ENCODE measurements at regions not wholly inside any gene's neighbourhood (a gene's known extent, or its start where the extent isn't known, plus 50 kb on each side); places are given as distances from the start of the nearest gene placed in this dataset.
"Not testable (repeated sequence)": the region's sequence is repeated elsewhere in the genome, so short reads cannot be mapped to it uniquely, and the experiment has no call there.

DNA sequence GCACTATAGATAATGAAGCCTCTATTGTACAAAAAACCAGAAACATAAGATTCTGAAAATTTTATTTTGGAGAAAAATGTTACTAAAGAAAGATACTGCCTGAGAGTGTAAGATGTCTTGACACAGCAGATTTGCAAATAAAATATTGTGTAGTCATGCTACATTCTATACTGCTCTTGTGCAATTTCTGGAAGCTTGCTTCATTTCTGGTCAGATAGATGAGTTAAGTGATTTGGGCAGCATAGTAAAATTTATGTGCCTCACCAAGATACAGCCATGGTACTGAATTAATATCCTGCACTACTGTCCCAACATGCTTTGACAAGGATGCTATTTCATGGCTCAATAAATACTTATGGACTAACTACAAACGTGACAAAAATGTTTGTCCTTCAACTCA is 55.1 kb upstream of the STARD13 start:
- DNase-seq (ENCODE audit: low read depth, low spot score) = no peak

DNA sequence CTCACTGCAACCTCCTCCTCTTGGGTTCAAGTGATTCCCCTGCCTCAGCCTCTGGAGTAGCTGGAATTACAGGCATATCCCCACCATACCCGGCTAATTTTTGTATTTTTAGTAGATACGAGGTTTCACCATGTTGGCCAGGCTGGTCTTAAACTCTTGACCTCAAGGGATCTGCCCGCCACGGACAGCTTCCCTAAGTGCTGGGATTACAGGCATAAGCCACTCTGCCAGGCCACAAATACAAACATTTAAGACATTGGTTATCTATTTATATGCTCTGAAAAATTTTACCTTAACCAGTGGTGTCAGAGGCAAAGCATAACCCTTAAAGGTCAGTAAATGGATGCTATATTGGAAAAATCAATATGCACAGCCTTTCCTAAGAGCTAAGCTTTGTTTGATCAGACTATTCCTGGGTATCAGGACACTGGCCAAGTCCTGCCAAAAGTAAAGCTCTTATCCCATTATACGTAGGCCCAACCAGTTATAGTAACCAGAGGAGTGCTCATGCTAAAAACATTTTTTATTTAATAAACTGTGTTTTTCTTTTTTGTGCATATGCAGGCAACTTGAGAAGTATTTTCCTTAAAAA is 56.4 kb upstream of the STARD13 start:
- no peak for DNase-seq (ENCODE audit: low read depth, low spot score)

DNA sequence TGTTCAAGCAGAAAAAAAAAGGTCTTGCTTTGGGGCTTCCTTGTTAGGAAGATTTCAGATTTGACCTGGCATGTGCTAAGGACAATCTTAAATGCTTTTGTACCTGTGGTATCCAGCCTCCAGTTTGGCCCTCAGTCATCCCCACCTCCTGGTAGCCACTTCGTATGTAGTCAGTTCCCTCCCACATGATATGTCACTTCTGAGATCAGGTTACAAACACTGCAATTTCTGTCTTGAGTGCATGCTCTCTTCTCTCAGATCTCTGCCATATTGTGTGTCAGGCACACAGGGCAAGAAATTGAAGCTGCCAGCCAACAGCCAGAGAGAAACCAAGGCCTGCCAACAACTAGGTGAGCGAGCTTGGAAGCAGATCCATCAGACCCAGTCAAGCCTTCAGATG is 60.3 kb upstream of the STARD13 start:
- no peak for DNase-seq (ENCODE audit: low read depth, low spot score)

DNA sequence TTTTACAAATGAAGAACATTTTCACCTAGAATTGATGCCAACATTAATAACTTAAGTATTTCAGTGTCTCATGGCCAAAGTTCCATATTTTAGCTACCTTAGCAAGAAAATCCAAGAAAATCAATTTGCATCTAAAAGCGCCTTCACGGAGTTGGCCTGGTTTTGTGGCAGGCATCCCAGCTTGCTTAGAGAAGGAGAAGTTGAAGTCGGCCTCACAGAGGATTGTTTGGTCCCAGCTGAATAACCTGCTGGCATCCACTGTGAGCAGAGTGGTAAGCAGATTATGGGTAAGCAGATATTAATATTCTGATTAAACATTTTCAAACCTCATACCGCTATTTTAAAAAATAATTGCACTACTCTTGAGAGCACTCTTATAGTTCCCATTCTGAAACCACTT is 62.3 kb upstream of the STARD13 start:
- no peak for DNase-seq (ENCODE audit: low read depth, low spot score)

DNA sequence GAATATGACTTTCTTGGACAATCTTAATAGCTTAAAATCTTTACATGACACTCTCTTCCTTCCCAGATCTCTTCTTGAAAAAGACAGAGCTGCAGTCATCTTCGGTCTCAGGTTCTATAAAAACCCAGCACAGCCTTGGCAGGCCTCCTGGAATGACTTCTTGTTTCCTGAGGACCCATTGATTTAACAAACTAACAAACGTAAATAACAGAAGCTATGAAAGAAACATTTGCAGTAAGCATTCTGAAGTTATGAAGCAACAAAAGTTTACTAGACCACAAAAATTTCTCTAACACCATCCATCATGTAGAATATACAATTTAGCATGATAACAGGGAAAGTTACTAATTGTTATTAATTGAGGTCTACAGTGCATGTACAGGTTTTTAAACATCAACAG is 62.8 kb upstream of the STARD13 start:
- DNase-seq (ENCODE audit: low read depth, low spot score) = no peak

DNA sequence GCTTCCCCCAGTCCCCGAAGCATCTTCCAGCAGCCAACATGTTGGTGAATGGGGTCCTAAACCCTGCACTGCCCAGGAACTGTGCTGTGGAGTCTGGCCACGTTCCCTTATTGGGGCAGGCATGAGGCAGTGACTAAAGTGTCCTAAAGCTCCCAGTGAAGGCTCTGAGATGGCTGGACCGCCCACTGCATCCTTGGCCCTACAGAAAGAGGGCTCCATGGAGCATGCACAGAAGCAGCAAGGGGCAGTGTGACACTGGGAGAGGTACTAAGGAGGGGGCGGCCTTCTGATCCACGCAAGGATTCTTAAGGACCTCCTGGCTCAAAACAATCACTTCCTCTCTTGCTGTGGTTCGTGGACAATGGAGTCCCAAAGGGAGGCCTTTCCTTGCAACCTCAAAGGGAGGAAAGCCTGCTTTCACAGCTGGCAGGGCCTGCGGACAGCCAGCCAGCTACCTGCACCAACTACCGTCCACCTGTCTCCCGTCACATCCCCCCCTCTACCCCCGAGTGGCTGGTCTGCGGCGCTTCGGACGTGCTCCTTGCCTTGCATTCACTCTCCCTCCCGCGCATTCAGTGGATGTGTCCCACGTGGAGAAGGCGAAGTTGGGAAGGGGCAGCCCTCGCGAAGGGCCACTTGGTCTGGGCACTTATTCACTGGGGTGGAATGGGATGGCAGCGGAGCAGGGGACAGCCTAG is 63.9 kb upstream of the STARD13 start:
- no peak for DNase-seq (ENCODE audit: low read depth, low spot score)

DNA sequence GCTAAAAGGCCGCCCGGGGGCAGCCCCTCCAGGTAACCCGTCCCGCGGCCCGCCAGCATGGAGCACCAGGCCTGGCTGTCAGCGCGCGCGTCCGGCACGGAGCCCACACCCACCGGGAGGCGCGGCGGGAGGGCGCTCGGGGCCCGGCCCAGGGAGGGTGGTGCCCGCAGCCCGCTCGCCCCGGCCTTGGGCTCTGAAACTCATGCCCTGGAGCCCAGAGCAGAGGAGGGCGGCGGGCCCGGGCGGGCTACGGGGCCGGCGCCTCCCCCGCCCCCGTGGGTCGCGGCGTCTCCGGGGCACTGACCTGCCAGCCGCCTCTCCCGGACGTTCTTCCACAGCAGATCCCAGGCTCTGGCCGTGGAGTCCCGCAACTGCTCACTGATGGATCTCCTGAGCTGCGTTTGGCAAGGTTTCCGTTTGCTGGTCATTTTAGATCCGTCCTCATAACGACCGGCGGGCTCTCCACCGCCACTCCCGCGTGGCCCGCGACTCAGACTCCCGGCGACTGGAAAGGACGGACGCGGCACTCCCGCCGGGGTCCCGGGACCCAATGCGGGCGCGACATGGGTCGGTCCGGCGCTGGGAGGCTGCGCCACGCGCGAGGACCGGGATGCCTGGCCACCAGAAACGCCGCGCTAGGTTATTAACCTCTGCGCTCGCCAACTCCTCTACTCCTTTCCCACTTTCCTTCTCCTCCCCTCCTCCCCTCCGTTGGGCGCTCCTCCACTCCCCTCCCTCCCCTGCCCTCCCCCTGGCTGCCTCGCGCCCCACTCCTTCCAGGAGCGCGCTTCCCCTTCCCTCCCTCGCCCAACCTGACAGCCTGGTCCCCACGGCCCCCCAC is 64.7 kb upstream of the STARD13 start:
- no peak for DNase-seq (ENCODE audit: low read depth, low spot score)

DNA sequence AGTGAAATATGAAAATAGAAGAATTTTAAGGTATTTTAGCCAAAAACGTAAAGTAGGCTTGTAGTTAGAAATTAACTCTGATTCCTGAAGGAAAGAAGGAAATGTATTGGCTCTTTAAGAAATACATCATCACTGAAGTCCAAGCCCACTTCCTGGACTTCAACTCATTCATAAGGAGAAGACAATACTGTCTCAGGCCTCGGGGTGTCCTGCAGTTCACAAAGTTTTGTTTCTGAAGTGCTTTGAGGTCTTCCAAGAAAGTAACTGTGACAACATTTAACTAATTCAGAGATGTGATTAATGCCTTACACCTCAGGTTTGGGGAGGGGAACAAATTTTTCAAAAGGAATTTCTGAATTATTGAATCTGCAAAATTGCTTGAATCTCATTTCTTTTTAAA is 65.8 kb upstream of the STARD13 start:
- DNase-seq (ENCODE audit: low read depth, low spot score) = no peak

DNA sequence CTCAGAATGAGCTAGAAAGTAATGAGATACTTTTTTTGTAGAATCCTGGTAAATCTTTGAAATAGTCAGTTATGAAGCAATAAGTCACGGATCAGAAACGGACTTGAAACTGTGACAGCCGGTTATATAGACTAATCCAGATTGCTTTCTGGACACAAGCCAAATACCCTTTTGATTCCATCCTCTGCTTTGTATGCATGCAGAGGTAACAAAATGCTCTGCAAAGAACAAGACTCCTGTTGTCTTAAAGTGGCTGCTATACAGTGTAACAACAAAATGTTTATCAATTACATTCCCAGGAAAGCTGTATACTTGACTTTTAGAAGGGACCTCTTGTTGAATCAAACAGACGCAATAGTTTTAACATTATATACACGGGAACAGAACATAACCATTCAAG is 66.5 kb upstream of the STARD13 start:
- no peak for DNase-seq (ENCODE audit: low read depth, low spot score)

DNA sequence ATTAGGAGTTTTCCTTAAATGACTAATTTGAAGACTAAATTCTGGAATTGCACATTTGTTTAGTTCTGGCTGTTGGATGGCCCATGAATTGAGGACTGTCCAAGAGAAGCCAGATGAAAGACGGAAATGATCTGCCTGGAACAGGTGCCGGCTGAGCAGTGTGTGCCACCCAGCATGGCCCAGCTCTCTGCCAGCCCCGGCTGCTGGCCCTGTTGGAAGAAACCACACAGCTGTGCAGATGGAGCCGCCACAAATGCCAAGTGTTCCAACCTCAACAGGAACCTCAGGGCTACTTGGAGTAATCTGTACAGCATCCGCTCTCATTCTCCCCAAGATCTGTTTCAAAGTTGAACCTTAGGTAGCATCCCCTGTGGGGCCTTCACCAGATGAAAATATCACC is 67.0 kb upstream of the STARD13 start:
- DNase-seq (ENCODE audit: low read depth, low spot score) = no peak

DNA sequence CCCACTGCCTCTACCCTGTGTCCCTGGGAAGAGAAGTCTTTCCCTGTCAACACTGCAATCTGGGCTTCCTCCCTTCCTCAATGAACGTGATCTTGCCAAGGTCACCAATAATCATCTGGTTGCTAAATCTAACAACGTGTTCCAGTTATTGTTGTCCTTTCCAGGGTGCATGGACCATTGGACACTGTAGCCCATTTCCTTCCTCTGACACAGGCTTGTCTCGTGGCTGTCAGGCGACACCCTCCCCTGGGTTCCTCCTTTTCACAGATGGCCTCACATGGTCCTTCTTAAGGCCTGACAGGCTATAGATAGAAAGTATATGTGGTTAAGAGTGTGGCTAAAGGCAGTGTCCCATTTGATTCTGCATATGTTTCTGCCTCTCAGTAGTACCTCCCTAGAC is 67.7 kb upstream of the STARD13 start:
- no peak for DNase-seq (ENCODE audit: low read depth, low spot score)

DNA sequence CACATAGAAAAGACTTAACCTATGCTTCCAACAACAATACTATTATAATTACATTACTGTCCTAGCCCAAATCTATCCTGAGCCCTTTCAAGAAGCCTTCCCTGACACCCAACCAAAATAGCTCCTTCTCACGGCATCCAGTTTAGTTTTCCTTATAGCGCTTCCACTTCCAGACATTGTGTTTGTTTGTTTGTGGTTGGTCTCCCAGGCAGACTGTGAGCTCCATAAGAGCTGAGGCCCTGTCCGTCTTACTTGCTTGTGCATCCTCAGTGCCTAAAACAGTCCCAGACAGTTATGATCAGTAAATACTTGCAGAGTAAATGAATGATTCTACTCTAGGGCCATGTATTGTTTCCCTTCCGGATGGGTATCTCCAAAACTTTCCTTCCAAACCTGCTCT is 68.1 kb upstream of the STARD13 start:
- no peak for DNase-seq (ENCODE audit: low read depth, low spot score)

DNA sequence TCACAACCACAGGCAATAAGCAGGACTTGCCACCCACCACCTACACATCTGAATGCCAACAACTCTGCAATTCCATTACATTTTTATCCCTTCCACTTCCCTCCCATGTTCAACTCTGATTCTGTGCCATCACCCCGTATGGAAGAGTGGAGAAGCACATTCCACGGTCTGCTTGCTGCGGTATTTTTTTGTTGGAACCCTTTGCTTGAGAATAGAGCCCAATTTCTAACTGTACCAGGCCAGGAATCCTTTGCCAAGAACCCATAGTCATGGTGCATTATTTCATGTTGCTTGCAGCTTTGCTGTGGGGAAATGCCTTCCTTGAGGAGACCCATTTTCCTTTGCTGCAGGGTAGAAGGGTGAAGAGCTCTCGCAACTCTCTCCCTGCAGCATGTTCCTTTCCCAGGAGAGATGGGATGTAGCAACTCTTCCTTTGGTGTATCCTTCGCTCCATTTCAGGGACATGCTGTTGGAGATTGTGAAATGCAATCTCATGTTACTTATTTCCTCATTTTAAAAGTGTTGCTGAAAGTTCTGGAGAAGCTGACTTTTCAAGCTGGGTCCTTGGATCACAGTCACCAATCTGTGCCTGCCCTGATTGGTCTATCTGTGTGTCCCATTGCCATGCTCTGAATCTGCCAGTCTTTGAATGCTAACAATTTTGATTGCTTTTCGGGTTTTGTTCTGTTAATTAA is 69.8 kb upstream of the STARD13 start:
- no peak for DNase-seq (ENCODE audit: low read depth, low spot score)

DNA sequence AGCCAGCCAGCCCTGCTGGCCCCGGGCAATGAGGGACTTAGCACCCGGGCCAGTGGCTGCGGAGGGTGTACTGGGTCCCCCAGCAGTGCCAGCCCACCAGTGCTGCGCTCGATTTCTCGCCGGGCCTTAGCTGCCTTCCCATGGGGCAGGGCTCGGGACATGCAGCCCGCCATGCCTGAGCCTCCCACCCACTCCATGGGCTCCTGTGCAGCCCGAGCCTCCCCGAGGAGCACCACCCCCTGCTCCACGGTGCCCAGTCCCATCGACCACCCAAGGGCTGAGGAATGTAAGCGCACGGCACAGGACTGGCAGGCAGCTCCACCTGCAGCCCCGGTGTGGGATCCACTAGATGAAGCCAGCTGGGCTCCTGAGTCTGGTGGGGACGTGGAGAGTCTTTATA is 72.5 kb upstream of the STARD13 start:
- DNase-seq (ENCODE audit: low read depth, low spot score) = not testable (repeated sequence)

DNA sequence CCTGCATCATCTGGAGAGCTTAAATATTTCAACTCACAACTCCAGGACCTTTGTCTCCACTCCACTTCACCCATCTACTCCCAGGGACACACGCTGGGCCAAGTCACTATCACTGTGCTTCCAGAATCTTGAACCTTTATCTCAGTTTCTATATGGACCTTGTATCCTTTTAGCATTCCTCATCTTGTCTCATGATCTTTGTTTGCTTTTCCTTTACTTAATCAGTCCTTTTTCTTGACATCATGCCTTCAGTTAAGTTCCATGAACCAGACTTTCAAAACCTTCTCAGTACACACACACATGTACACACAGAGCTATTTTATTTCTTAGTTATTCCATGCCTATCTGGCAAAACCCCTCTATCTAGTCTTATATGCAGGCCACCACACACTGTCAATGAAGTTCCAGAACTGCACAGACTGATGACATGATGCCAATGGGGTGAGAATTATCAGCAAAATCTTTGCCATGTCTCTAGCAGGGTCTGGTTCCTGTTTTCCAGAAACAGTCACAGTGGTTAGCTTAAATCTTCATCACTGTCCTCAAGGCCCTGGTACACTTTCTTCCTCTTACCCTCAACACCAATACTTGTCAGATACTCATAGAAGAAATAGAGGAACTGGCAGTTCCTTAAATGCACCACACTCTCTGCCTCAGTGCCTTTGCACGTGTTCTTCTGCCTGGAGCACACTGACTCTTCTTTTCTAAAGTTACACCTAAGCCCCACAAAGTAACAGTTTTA is 77.6 kb upstream of the STARD13 start:
- DNase-seq (ENCODE audit: low read depth, low spot score) = no peak

DNA sequence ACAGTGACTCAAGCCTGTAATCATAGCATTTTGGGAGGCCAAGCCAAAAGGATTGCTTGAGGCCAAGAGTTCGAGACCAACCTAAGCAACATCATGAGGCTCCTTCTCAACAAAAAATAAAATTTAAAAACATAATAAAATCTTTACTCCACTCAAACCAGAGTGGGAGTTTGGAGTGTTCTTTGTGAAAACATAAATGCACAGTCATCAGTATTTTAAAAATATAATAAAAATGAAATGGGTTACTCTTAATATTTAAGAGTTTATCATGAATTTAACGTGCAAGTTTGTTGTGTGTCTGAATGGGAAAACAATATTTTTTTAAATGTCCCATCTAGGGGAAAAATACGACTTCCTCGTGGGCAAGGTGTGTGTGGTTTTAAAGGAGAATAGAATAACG is 78.6 kb upstream of the STARD13 start:
- DNase-seq (ENCODE audit: low read depth, low spot score) = no peak

DNA sequence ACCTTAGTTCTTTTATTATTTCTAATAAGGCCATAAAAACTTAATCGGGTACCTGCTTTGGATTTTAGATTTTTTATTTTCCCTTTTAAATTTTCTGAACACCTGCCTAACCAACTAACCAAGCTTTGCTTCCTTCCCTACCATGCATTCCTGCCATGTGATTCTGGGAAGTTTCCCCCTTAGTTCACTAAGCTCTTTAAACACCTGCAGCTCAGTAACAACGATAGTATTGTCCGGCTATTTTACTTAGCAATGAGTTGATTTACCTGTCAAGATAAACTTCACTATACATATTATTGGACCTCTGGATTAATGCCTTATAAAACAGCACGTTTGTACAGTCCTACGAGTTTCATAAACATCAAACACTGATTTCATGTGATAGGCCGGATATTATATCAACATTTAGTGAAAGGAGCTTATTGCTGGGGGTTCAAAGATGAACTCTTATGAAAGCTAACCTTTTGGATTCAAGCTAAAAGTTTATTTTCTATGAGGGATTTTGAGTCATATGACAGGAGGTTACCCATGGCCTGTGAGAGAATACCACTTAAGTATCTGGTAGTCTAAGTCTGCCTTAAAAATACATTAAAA is 81.0 kb upstream of the STARD13 start:
- DNase-seq (ENCODE audit: low read depth, low spot score) = no peak

DNA sequence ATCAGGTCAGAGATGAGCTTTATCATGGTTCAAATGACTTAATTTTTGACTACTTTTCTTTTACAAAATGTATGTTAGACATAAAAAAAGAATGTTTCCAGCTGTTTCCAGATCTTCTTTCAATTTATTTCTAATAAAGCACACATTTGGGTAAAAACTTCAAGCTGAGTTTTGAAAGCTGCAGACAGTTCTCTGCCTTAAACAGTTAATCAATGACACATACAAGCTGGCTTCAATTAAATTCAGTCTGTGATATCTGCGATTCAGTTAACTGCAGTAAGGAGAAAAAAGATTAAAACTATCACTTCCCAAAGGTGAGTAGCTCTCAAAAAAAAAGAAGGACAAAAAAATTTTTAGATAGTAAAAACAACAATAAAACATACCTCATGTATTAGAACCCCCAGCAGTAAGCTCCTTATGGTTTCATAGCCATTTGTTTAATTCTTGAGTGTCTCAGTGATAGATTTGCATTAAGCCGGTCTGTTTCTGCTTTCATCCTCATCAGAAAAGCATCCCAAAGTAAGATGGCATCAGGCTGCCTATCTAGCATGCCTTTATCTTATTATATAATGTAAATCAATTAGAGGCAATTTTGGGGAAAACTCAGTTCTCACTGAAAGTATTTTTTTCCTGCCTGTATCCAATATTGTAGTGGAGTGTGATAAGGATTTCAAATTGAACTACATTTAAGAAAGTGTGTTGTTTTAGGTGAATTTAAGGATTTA is 81.8 kb upstream of the STARD13 start:
- no peak for DNase-seq (ENCODE audit: low read depth, low spot score)

DNA sequence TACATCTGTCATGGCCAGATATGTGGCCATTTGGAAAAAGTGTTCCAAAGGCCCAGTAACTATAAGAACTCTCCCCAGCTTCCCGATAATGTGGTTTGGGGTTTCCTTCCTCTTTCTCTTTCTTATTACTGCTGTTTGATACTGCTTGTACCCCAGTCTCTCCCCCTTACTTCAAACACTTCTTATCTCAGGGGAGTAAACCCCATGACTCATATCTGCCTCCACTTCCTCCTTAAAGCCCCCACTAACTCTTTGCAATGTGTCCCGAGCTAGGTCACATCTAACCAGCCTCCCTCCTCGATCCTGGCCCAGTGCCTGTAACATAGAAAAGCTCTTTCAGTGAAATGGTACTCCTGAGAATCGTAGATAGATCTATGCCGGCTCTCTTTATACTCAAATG is 82.4 kb upstream of the STARD13 start:
- DNase-seq (ENCODE audit: low read depth, low spot score) = no peak

DNA sequence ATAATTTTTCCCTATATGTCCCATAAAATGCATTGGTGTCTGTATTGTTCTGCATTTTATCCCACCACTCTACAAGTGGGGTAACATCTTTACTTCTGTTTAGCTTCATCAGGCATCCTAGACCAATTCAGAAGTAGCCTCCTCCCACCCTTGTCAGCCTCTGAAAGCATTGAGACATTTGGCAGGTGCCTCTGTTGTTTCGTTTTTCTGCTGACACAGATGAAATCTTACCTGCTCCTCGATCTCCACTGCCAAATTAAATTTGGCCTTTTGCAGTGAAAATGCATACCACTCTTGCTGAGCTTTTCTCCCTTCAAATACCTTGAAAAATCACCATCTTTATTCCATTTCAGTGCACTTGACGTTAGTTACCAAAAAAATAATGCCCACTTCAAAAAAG is 83.5 kb upstream of the STARD13 start:
- DNase-seq (ENCODE audit: low read depth, low spot score) = no peak
